GM19351 (cell line): ENCODE measurements at regions not wholly inside any gene's neighbourhood (a gene's known extent, or its start where the extent isn't known, plus 50 kb on each side); places are given as distances from the start of the nearest gene placed in this dataset.
"Not testable (repeated sequence)": the region's sequence is repeated elsewhere in the genome, so short reads cannot be mapped to it uniquely, and the experiment has no call there.

ENCODE experiments used
- ATAC-seq: cut with Tn5 transposase; IDR thresholded peaks from one replicate; pipeline ENCODE4 v1.9.1; 2021; ENCODE audit warnings: mild to moderate bottlenecking, moderate library complexity; ENCODE audit not compliant: unreplicated experiment

DNA sequence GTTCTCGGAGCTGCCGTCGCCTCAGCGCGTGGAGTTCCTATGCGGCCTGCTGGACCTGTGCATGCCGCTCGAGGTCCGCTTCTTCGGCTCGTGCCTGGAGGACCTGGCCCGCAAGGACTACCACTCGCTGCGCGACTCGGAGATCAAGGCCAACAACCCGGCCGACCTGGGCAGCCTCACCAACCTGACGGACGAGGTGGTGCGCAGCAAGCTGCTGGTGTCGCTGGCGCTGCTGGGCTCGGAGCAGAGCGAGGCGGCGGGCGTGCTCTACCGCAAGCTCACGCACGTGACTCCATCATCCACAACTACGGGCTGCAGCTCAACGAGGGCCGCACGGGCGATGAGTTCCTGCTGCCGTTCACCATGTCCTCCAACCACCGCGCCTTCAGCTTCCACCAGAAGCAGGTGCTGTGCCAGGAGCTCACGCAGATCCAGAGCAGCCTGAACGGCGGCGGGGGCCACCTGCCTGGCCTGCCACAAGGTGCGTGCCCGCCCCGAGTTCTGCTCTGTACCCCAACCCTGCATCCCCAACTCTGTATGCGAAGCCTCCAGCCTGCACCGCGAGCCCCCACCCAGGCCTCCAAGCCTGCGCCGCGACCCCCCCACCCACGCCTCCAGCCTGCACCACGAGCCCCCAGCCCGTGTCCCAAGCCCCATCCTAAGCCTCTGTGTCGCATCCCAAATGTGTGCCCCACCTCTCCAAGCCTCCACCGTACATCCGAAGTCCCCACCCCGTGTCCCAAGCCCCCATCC, 178.2 kb downstream of the OR4M2 start:
- ATAC-seq, result no peak

DNA sequence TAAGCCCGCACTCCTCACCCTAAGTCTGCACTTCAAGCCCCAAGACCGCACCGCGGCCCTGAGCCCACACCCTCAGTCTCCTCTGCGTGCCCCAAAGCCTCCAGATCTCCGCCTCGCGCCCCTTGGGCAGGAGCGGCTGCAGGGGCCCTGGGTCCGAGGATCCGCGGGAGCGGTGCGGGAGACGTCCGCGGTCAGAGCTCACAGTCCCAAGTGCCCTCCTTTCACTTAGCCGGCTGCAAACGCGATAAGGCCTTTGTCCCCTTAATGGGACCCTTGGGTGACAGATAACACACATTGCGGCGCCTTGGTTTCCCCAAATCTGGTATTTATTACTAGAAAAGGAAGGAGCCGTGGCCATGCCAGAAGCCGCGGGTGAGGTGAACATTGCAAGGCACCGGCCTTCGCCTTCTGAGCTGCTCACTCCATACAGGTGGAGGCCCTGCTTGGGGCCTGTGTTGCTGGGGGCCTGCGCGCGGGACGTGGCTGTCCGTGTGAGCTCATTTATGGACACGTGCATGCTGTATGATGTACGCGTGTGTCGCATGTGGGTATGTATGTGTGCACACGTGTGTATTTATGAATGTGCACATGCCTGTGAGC, 178.9 kb downstream of the OR4M2 start:
- not testable (repeated sequence) for ATAC-seq

DNA sequence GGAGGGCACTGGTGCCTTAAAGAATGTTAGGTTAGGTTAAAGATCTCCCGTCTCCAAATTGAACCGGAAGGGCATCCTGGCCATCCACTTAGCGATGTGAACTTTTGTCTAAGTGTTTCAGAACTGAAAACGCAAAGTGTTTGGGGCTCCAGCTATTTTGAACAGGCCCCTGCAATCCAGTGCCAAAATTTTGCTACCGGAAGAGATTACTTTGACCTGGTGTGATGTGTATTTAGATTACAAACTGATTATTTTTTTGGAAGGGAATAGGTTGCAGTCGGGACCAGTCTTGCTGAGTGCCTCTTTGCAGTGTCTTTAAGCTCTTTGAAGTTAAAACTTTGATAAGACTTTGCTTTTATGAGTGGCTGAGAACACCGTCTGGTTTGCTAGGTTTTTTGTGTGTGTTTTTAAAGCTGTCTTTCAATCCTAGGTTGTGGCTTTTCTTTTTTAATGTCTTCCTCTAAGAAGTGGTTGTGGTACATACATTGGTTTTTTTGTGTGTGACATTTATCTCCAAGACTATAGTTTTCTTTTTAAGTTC, 179.6 kb downstream of the OR4M2 start:
- no peak for ATAC-seq

DNA sequence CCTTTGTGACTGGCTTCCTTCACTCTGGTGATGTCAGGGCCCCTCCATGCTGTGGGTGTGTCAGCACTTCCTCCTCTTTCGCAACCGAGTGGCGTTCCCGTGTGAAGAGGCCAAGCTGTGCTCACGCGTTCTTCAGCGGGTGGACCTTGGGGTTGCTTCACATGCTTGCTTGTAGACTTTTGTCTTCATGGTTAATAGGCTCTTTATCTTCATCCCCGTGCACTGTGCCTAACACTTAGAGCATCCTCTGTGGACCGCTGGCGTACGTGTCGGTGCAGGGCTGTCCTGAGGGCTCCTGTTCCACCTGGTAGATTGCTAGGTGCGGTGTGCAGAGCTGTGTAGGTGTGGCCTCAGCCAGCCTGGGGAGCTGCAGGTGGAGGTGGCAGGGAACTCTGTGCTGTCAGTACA, 182.3 kb downstream of the OR4M2 start:
- no peak for ATAC-seq

DNA sequence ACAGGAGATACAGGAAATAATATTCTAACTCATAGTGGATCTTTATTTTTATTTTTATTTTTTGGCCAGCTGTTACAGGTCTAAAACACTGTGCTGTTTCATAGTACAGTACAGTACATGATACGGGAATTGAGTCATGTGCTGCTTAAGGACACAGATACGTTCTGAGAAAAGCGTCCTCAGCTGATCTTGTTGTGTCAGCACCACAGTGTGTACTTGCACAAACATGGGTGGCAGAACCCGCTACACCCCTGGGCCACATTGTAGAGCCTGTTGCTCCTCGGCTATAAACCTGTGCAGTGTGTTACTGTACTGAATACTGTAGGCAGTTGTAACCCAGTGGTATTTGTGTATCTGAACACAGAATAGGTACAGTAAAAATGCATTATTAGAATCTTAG, 183.4 kb downstream of the OR4M2 start:
- no peak for ATAC-seq

DNA sequence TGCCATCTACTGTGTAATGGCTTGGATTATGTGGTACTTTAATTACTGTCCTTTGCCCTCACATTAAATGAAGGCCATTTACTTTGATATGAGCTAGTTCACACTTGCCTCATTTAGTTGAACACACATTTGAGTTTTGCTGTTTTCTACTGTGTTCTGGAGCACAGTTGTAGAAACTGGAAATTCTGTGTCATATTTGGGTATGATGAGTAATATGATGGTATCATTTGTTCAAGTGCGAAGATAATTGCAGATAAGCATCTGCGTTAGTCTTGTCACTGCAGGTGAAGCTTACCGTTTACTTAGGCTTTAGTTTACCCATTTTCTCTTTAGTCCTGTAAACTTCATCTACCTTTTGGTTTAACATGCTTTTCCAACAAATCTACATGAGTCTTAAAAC, 183.9 kb downstream of the OR4M2 start:
- ATAC-seq, result not testable (repeated sequence)

DNA sequence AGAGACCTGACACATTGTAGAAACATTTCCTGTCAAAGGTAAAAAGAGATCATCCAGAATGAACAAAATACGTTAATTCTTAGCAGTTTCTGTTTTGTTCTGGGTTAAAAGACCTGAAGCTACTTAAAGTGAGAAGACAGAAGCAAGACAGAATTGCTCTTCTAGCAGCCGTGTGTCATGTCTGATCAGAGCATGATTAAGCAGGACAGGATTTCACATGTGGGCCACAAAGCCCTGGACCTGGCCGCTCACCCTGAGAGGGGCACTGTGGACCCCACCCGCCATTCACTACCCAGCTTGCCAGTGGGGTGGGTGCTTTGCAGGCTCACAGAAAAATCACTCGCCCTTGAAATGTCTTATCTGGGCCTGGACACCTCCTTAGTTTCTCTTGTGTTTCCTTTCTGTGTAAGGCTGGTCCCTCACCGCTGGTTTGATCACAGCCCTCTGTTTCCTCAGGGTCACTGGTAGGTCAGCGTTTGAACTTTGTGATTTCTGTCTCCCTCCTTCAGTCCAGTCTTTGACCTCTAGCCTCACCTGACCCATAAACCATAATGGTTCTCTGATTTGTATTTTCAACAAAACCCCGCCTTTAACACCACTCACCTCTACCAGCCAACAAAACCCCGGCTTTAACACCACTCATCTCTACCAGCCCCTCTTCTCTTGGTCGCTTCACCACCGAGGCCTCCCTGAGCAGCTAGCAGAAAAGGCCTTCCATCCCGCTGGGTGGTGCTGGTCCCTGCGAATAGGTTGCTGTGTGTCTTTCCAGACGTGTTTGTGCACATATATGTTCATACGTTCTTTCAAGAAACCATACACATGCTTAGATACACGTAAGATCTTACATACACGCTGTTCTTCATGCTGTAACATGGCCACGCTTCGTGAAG, 185.0 kb downstream of the OR4M2 start:
- no peak for ATAC-seq

DNA sequence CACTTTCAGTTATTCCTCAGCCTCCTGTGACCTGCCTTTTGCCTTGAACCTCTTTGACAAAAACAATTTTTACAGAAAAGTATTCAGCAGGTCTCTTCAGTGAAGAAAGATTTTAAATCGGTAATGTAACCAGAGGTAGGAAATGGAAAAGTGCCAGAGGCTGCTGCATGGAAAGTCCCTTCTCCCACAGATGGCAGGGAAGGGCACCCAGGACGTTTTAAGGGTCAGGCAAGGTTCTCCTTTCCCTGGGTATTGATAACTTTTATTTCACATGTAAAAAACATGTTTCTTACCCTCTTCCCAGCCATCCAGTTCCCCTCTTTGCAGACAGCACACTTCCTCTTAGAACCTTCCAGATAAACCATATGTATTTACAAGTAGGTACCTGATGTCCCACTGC, 185.6 kb downstream of the OR4M2 start:
- no peak for ATAC-seq

DNA sequence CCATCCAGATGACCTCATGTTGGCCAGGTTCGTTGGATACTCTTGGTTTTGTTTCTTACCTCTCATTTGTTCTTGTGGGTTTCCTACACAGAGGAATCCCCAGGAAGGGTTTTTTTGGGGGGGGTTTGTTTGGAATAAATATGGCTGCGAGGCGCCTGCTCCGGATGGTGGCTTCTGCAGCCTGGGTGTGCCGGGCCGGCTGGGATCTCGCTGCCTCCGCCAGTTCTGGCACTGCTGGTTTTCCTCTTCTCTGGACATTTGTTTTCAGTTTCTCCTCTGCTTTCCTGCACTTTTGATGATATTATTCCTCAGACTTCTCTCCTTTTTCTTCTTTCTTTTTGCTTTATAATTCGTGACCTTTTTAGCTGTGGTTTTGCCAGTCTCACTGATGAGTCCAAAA, 187.4 kb downstream of the OR4M2 start:
- no peak for ATAC-seq

DNA sequence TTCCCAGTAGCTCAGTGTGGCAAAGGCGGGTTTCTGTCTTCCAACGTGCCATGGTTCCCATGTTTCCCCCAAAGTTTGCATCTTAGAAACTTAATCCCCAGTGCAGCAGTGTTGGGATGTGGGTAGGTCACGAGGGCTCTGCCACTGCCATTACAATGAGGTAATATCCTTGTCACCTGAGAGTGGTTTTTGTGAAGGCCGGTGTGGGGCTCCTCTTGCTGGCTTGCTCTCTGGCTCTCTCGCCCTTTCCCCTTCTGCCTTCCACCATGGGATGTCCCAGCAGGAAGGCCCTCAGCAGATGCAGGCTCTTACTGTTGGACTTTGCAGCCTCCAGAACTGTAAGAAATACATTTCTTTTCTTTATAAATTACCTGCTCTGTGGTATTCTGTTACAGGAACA, 187.9 kb downstream of the OR4M2 start:
- ATAC-seq, result not testable (repeated sequence)

DNA sequence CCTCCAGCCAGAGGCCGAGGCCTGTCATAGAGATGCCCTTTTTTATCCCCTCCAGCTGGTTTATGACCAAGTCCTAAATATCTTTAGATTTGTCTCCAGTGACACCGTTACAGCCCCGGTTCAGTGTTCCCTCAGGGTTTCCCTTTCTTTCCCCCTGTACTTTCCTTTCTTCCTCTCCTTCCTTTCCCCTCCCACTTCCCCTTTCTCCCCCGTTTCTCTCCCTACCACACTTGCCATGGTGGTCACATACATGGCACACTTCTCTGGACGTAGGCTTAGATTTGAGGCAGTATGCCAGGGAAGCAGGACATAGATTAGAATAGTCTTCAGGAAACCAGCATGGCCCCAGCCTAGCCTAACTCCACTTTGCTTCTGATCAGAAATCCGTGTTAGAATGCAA, 188.3 kb downstream of the OR4M2 start:
- ATAC-seq, result not testable (repeated sequence)

DNA sequence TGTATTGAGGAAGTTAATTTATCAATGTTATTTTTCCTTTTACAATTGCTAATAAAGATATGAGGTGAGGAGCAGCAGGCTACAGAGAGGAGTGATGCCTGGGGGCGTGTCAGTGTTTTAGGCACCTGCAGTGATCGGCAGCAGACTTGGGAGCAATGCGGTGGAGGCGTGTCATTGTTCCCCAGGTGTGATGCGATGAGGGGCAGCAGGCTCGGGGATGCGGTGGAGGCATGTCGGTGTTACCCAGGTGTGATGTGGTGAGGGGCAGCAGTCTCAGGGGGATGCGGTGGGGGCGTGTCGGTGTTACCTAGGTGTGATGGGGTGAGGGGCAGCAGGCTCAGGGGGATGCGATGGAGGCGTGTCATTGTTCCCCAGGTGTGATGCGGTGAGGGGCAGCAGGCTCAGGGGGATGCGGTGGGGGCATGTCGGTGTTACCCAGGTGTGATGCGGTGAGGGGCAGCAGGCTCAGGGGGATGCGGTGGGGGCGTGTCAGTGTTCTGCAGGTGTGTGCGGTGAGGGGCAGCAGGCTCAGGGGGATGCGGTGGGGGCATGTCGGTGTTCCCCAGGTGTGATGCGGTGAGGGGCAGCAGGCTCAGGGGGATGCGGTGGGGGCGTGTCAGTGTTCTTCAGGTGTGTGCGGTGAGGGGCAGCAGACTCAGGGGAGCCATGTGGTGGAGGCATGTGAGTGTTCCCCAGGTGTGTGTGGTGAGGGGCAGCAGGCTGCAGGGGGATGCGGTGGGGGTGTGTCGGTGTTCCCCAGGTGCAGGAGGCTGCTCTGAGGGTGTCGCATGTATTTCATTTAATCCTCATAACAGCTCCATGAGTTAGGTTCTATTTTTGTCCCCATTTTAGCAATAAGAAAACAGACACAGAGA, 186.2 kb upstream of the GOLGA6L22 start:
- not testable (repeated sequence) for ATAC-seq

DNA sequence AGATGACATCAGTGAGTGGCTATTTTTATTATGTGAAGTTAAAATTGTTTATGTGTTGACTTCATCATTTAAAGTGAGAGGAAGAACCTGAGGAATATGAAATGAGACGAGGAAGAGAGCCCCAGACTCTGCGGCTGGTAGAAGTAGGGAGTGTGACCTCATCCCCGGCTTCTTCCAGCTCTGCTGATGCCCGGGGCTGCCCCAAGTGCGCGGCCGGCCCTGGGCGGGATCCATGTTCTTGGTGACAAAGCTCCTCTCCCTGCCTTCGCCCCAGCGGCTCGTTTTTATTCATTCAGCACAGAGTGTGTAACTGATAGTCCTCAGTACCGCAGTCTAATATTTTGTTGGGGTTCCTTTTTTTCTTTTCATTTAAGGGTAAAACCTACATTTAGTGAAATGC, 185.5 kb upstream of the GOLGA6L22 start:
- not testable (repeated sequence) for ATAC-seq

DNA sequence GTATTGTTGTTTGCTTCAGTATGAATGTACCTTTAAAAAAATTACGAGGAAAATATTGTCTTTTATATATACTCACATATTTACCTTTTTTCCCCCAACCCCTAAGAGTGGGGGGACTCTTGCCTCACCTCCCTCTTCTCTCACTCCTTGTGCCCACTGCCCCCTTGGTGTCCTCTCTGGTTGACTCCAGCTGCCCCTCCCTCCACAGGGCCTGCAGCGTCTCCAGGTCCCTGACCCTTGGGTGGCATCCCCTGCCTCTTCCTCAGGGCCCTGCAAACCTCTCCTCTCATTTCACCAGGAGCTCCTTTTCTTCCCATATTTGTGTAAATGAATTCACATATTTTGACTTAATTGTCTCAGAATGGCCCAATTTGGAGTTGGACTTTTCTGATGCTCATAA, 184.3 kb upstream of the GOLGA6L22 start:
- ATAC-seq, result not testable (repeated sequence)

DNA sequence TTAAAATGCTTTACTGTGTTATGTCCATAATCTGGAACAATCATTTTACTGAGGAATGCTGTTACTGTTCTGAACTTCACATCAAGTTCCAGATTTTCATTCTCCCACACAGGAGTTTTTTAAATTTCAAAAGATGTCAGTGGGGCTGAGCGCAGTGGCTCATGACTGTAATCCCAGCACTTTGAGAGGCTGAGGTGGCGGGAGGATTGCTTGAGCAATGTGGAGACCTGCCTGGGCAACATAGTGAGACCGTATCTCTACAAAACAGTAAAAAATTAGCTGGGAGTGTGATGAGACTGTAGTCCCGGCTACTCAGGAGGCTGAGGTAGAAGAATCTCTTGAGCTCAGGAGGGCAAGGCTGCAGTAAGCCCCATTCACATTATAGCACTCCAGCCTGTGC, 177.9 kb upstream of the GOLGA6L22 start:
- not testable (repeated sequence) for ATAC-seq

DNA sequence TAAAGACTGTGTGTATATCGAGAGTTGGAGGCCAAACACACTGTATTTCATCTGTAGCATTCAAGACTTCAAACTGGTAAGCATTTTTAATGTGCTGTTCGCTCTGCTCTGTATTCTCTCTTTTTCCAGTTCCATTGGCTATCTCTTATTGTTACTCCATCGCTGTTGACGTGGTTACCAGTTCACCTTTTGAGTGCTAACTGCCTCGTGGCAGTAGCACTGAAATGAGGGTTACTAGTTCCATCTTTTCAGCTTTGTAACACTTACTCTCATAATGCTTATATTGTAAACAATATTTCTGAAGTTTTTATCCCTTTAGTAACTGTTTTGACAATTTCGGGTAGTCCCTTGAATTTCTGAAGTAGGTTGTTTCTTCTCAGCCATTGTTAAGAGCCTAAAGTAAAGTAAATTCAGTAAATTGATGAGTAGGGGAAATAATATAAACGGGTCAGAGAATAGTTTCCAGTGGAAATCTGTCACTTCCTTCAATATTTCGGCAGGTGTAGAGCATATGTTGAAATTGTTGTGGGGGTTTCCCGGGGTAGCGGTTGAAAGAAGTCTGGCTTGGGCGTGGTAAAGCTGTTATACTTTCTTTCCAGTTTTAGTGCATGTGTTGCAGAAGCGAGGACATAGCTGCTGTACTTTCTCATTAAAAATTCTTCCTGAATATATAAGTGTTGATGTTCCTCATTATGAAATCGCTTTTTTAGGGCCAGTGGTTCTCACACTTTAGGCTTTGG, 175.7 kb upstream of the GOLGA6L22 start:
- peak; percentile 68 for ATAC-seq

DNA sequence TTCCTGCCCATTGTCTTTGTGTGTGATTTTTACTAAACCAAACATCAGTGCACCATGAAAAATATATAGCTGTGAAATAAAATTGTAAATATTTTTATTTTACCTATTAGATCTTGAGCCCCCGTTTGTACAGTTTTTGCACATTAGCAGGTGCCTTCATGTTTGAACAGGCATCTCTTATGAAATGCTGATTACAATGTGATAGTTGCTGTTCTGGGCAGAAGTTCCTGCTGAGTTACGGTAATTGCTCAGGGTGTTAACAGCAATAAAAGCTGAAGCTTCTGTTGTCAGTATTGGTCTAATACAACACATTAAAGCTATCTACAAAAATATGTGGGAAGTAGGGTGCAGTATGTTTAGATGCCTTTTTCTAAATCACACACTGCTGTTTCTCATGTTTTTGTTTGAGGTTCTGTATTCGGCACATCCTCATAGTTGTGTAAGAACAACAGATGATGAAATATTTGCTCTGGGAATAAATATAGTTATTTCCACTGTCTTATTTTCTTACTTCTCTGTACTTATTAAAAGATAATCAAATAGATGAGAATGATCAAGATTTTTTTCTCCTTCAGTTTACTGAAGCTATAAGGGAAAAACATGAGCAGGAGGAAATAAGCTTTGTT, 173.8 kb upstream of the GOLGA6L22 start:
- not testable (repeated sequence) for ATAC-seq

DNA sequence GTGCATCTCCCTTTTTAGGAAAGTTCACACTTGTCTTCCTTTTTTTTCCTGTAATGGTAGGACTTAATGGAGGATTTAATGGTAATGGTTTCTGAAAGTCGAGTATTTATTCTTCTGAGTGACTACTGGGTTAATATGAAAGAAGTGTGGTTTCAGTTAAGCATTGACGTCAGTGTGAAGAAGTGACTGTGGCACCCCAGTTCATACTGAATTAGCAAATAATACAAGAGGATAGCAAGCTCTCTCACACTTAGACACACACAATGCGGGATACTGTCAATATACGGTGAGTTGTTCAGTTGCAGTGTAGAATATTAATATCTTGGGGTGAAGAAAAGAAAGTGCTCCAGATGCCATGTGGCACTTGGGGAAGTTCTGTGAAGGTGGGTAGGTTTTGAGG, 167.6 kb upstream of the GOLGA6L22 start:
- not testable (repeated sequence) for ATAC-seq

DNA sequence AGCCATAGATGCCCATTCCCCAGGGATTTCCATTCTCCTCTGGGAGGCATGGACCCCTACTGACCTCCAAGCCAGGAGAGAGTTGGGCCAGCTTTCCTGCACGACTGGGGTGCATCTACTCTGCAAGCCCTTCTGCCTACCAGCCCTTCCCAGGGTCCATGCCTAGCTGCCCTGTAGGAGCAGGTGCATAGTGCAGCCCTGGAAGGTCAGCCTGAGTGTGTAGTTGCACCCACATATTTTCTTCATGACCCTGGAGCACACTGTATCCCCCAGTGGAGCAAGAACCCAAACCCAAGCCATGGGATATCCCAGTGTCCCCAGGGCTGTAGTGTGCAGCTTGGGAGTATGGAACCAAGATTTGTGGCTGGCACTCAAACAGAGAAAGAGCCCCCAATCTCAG, 155.6 kb upstream of the GOLGA6L22 start:
- not testable (repeated sequence) for ATAC-seq
